ENCODE measurements at regions not wholly inside any gene's neighbourhood (a gene's known extent, or its start where the extent isn't known, plus 50 kb on each side); places are given as distances from the start of the nearest gene placed in this dataset.
A peak's percentile ranks its signal among the peaks of the same experiment; 100 is the strongest.

DNA sequence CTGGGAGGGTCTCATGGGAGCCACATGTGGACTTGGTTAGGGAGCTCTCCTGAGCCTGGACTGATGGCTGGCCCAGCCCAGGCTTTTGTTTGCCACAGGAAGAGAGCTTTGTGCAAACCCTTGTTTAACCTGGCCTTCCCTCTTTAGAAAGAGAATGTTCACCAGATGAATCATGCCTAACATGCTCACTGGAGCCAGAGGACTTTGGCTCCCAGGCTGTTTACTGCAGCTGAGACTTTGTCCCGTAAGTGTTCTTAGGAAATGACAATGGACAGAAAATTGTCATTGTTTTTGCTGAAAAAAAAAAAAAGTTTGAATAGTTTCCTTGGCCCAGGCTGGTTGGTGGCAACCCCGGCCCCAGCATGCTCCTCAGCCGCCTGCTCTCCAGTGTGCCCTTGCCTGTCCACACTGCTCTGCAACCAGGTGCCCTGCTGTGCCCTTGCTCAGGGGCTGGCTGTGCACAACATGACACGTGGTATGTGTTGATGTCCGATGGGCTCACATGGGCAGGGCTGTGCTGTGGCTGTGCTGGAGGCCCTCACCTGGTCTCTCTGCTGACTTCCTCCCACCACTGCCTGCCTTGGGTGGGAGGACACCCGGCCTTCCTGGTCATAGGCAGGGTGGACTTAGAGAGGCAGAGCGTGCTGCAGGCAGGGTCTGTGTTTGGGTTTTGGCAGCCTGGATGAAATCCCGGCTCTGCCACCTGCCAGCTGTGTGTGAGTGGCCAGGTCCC lies 215.3 kb upstream of the ZNF32 start:
- no peak for TF ChIP-seq POLR2A (IDR thresholded peaks at IDR 0.05)
- peak in 1 of 2 donors; percentile 61 for TF ChIP-seq EP300 (IDR thresholded peaks at IDR 0.05)
- TF ChIP-seq, protein P1, sequence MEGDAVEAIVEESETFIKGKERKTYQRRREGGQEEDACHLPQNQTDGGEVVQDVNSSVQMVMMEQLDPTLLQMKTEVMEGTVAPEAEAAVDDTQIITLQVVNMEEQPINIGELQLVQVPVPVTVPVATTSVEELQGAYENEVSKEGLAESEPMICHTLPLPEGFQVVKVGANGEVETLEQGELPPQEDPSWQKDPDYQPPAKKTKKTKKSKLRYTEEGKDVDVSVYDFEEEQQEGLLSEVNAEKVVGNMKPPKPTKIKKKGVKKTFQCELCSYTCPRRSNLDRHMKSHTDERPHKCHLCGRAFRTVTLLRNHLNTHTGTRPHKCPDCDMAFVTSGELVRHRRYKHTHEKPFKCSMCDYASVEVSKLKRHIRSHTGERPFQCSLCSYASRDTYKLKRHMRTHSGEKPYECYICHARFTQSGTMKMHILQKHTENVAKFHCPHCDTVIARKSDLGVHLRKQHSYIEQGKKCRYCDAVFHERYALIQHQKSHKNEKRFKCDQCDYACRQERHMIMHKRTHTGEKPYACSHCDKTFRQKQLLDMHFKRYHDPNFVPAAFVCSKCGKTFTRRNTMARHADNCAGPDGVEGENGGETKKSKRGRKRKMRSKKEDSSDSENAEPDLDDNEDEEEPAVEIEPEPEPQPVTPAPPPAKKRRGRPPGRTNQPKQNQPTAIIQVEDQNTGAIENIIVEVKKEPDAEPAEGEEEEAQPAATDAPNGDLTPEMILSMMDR (IDR thresholded peaks at IDR 0.05), result no peak

All from tibial nerve (tissue), 4 donors.